GM12878 (cell line): ENCODE measurements at regions not wholly inside any gene's neighbourhood (a gene's known extent, or its start where the extent isn't known, plus 50 kb on each side); places are given as distances from the start of the nearest gene placed in this dataset.

Source experiments
- ATAC-seq: fragments of 200-7000 bp; cut with Tn5 transposase; 3 replicates; pipeline ENCODE4 v1.9.1; 2020; ENCODE audit warnings: mild to moderate bottlenecking, moderate library complexity
- BruUV-seq: library from RNA; stranded (reverse); fragments of 400-500 nt; replicated peaks from 2 replicates; lab custom pipeline; 2021; lab: Mats Ljungman, UMichigan
- CTCF ChIA-PET: fragments of 300-600 bp; sonication (Branson Sonifier 250); formaldehyde crosslinking; extraction: SDS; loops from one replicate; lab custom pipeline; 2021; ENCODE audit warnings: inconsistent platforms; lab: Yijun Ruan, JAX
- POLR2A ChIA-PET: fragments of 350-600 bp; formaldehyde crosslinking; extraction: SDS; loops from one replicate; lab custom pipeline; 2021; ENCODE audit warnings: inconsistent platforms; lab: Charles Lee
- RAD21 ChIA-PET: fragments of 300-600 bp; sonication (Branson Sonifier 250); formaldehyde crosslinking; loops from one replicate; lab custom pipeline; 2023; ENCODE audit warnings: antibody characterized with exemption; ENCODE audit not compliant: unreplicated experiment; lab: Charles Lee
- SMC1A ChIA-PET: fragments of 300-600 bp; sonication (Branson Sonifier 250); formaldehyde crosslinking; loops from one replicate; lab custom pipeline; 2023; ENCODE audit not compliant: unreplicated experiment, uncharacterized antibody; lab: Charles Lee
- DNase-seq: peaks from one replicate; pipeline ENCODE4 v3.0.0-alpha.2; 2011; ENCODE audit warnings: low read depth, low spot score
- FAIRE-seq: peaks from 3 replicates; lab custom pipeline; 2011; peaks lifted over from hg19 to GRCh38; lab: Jason Lieb, UNC
- H2AFZ ChIP-seq: 2 replicates; pipeline ENCODE4 v1.6.0; 2011; ENCODE audit warnings: low read depth, low read length, control low read depth; ENCODE audit not compliant: control insufficient read depth
- H3K27ac ChIP-seq: 2 replicates; pipeline ENCODE4 v1.5.1; 2011; ENCODE audit warnings: control low read depth; ENCODE audit not compliant: control insufficient read depth, insufficient read depth
- H3K27me3 ChIP-seq, 2 experiments: replicated peaks in 1 of 2; 2 replicates each; pipeline versions ENCODE4 v1.6.0 to v1.6.1; 2011; ENCODE audit warnings: low read length in 1 of 2; ENCODE audit not compliant: control insufficient read depth in 2 of 2, insufficient read depth in 2 of 2
- H3K36me3 ChIP-seq, 2 experiments: 2 replicates each; pipeline ENCODE4 v1.5.1; 2011; ENCODE audit warnings: low read length in 1 of 2; ENCODE audit not compliant: control insufficient read depth in 2 of 2, insufficient read depth in 2 of 2
- H3K4me1 ChIP-seq: 2 replicates; pipeline ENCODE4 v1.6.1; 2011; ENCODE audit warnings: mild to moderate bottlenecking, low read length, moderate library complexity, mixed read lengths; ENCODE audit not compliant: control insufficient read depth, insufficient read depth
- H3K4me2 ChIP-seq: 2 replicates; pipeline ENCODE4 v1.6.0; 2011; ENCODE audit warnings: control low read depth; ENCODE audit not compliant: control insufficient read depth, insufficient read depth
- H3K4me3 ChIP-seq: fragments of 200-600 bp; sonication (generic); 2 replicates; pipeline ENCODE4 v1.5.1; 2016
- H3K79me2 ChIP-seq: 2 replicates; pipeline ENCODE4 v1.6.0; 2011; ENCODE audit warnings: low read length; ENCODE audit not compliant: control insufficient read depth, insufficient read depth
- H3K9ac ChIP-seq: 2 replicates; pipeline ENCODE4 v1.8.0; 2011; ENCODE audit warnings: low read length, control low read depth, mixed read lengths; ENCODE audit not compliant: control insufficient read depth, insufficient read depth
- H3K9me3 ChIP-seq: replicated peaks from 3 replicates; pipeline ENCODE4 v1.5.1; 2011; ENCODE audit warnings: mild to moderate bottlenecking, low read length; ENCODE audit not compliant: control insufficient read depth, insufficient read depth
- H4K20me1 ChIP-seq: 2 replicates; pipeline ENCODE4 v1.6.0; 2011; ENCODE audit not compliant: control insufficient read depth, insufficient read depth
- ATF7 ChIP-seq: fragments of 450-650 bp; IDR thresholded peaks from 2 replicates; pipeline ENCODE4 v1.6.1; 2016; ENCODE audit warnings: low read depth, mild to moderate bottlenecking
- ESRRA ChIP-seq: IDR thresholded peaks from 2 replicates; pipeline ENCODE4 v1.6.1; 2012; ENCODE audit warnings: mild to moderate bottlenecking, low read length, improper control_type of control experiment
- HCFC1 ChIP-seq: fragments of 150-350 bp; IDR thresholded peaks from 2 replicates; pipeline ENCODE4 v1.6.1; 2014; ENCODE audit warnings: low read length
- HDGF ChIP-seq: fragments of 450-650 bp; IDR thresholded peaks from 2 replicates; pipeline ENCODE4 v1.6.1; 2016; ENCODE audit warnings: antibody characterized with exemption
- KLF5 ChIP-seq: fragments of 450-650 bp; IDR thresholded peaks from 2 replicates; pipeline ENCODE4 v1.6.1; 2014; ENCODE audit warnings: mild to moderate bottlenecking; ENCODE audit not compliant: partially characterized antibody
- MXI1 ChIP-seq: fragments of 150-350 bp; IDR thresholded peaks from 2 replicates; pipeline ENCODE4 v1.6.1; 2011; ENCODE audit warnings: low read depth, mild to moderate bottlenecking, inconsistent platforms, low read length, improper control_type of control experiment
- NBN ChIP-seq: fragments of 450-650 bp; IDR thresholded peaks from 2 replicates; pipeline ENCODE4 v1.6.1; 2016
- NFIC ChIP-seq: IDR thresholded peaks from 2 replicates; pipeline ENCODE4 v1.6.1; 2012; ENCODE audit warnings: low read depth, mild to moderate bottlenecking, inconsistent platforms, low read length, moderate library complexity
- NFXL1 ChIP-seq: fragments of 450-650 bp; IDR thresholded peaks from 2 replicates; pipeline ENCODE4 v1.6.1; 2017; ENCODE audit warnings: antibody characterized with exemption, mild to moderate bottlenecking, borderline replicate concordance
- NFYB ChIP-seq: IDR thresholded peaks from 2 replicates; pipeline ENCODE4 v1.6.1; 2011; ENCODE audit warnings: low read depth, mild to moderate bottlenecking, low read length, improper control_type of control experiment, moderate library complexity; ENCODE audit not compliant: insufficient read depth
- NR2C2 ChIP-seq: IDR thresholded peaks from 2 replicates; pipeline ENCODE4 v1.6.1; 2011; ENCODE audit warnings: borderline replicate concordance, low read depth; ENCODE audit not compliant: control insufficient read depth, insufficient read length
- SMC3 ChIP-seq: IDR thresholded peaks from 2 replicates; pipeline ENCODE4 v1.6.1; 2011; ENCODE audit warnings: low read length, improper control_type of control experiment, borderline replicate concordance
- TAF1 ChIP-seq: IDR thresholded peaks from 2 replicates; pipeline ENCODE4 v1.6.1; 2011; ENCODE audit warnings: mild to moderate bottlenecking, low read depth, low read length, borderline replicate concordance
- WRNIP1 ChIP-seq: IDR thresholded peaks from 2 replicates; pipeline ENCODE4 v1.6.1; 2011; ENCODE audit warnings: low read depth, low read length, improper control_type of control experiment, borderline replicate concordance
- ZBED1 ChIP-seq: IDR thresholded peaks from 2 replicates; pipeline ENCODE4 v1.6.1; 2016; ENCODE audit warnings: borderline replicate concordance
- ZNF274 ChIP-seq: IDR thresholded peaks from one replicate; pipeline ENCODE4 v1.8.0; 2011; ENCODE audit not compliant: insufficient read length, insufficient read depth
- WGBS: methylation state at CpG from one replicate; pipeline ENCODE4 v1.1.6; 2016; ENCODE audit warnings: low lambda C conversion rate; ENCODE audit not compliant: insufficient replicate concordance, insufficient coverage; ENCODE audit errors: missing lambda C conversion rate; 5-methylcytosine and 5-hydroxymethylcytosine counted together
- in situ Hi-C: fragments of 300-500 bp; cut with MboI; formaldehyde crosslinking; loops from 9 replicates; pipeline ENCODE4 v1.14.3; 2018; ENCODE audit warnings: mixed read lengths
- intact Hi-C: fragments of 100-400 bp; cut with micrococcal nuclease; formaldehyde crosslinking; loops from one replicate; pipeline ENCODE4 v1.14.2; 2022; ENCODE audit not compliant: unreplicated experiment
- TF ChIP-seq, protein P1 (sequence below): IDR thresholded peaks from 2 replicates; pipeline ENCODE4 v1.6.1; 2012; ENCODE audit warnings: low read depth, low read length, improper control_type of control experiment
- TF ChIP-seq, protein P2 (sequence below): fragments of 450-650 bp; IDR thresholded peaks from 2 replicates; pipeline ENCODE4 v1.6.1; 2017; ENCODE audit warnings: mild to moderate bottlenecking, moderate library complexity
- TF ChIP-seq, protein P3 (sequence below), 3 experiments: IDR thresholded peaks in 2 of 3; conservative IDR thresholded peaks in 1 of 3; 2 replicates each; pipeline ENCODE4 v1.5.1; 2011; ENCODE audit warnings: low read depth in 3 of 3, low read length in 3 of 3, mild to moderate bottlenecking in 3 of 3, control low read depth in 2 of 3, moderate library complexity in 2 of 3, inconsistent platforms in 1 of 3, mixed read lengths in 1 of 3; ENCODE audit not compliant: control insufficient read depth in 2 of 3, insufficient read depth in 1 of 3; ENCODE audit errors: extremely low read depth in 1 of 3

DNA sequence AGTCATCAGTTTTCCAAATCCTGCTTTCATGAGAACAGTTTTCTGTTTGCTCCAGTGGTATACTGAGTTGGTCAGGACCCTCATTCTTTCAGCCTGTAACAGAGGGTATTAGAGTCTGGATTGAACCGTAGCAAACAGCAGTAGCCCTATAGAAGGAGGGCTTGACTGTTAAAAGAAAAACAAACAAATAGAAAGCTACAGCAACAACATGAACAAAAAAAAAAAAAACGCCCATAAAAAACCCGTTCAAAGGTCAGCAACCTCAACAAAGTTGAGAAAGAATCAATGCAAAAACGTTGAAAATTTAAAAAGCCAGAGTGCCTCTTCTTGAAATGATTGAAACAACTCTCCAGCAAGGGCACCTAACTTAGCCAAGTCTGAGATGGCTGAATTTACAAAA, 64.7 kb upstream of the UGT2B10 start:
- ATAC-seq (no peak), DNase-seq (no peak), FAIRE-seq (no peak)
- Histone ChIP-seq H3K79me2 (no peaks in the 10 kb centered on the region), H4K20me1 (no peaks in the 10 kb centered on the region), H3K9me3 (no peaks in the 10 kb centered on the region), H3K27me3 (no peaks in the 10 kb centered on the region), H3K27ac (no peak overlapping the region), H3K4me3 (no peak overlapping the region), H3K4me1 (no peaks in the 10 kb centered on the region), H3K9ac (no peak overlapping the region), H3K36me3 (no peaks in the 10 kb centered on the region), H3K4me2 (no peak overlapping the region), H2AFZ (no peak overlapping the region)
- SMC1A ChIA-PET = interaction anchor here (0.6 to 1.2 kb wide), 2 partner anchors 276 to 501 kb away, joined by 3 read pairs; no protein-coding TSS in a partner anchor
- 0% methylated on average over 4 of the region's 4 CpGs for WGBS
- POLR2A ChIA-PET = no interaction called here
- RAD21 ChIA-PET = no interaction called here
- no TSS peak for BruUV-seq
- in situ Hi-C loops = no loop called here
- intact Hi-C loops = no loop called here
- TF ChIP-seq NFYB = no peak
- TF ChIP-seq, protein P1, sequence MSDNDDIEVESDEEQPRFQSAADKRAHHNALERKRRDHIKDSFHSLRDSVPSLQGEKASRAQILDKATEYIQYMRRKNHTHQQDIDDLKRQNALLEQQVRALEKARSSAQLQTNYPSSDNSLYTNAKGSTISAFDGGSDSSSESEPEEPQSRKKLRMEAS = no peak
- TF ChIP-seq ATF7 = no peak
- TF ChIP-seq WRNIP1 = no peak
- no peak for TF ChIP-seq NR2C2
- TF ChIP-seq MXI1 = no peak
- no peak for TF ChIP-seq KLF5
- TF ChIP-seq HCFC1 = no peak
- no peak for TF ChIP-seq TAF1
- TF ChIP-seq, protein P2, sequence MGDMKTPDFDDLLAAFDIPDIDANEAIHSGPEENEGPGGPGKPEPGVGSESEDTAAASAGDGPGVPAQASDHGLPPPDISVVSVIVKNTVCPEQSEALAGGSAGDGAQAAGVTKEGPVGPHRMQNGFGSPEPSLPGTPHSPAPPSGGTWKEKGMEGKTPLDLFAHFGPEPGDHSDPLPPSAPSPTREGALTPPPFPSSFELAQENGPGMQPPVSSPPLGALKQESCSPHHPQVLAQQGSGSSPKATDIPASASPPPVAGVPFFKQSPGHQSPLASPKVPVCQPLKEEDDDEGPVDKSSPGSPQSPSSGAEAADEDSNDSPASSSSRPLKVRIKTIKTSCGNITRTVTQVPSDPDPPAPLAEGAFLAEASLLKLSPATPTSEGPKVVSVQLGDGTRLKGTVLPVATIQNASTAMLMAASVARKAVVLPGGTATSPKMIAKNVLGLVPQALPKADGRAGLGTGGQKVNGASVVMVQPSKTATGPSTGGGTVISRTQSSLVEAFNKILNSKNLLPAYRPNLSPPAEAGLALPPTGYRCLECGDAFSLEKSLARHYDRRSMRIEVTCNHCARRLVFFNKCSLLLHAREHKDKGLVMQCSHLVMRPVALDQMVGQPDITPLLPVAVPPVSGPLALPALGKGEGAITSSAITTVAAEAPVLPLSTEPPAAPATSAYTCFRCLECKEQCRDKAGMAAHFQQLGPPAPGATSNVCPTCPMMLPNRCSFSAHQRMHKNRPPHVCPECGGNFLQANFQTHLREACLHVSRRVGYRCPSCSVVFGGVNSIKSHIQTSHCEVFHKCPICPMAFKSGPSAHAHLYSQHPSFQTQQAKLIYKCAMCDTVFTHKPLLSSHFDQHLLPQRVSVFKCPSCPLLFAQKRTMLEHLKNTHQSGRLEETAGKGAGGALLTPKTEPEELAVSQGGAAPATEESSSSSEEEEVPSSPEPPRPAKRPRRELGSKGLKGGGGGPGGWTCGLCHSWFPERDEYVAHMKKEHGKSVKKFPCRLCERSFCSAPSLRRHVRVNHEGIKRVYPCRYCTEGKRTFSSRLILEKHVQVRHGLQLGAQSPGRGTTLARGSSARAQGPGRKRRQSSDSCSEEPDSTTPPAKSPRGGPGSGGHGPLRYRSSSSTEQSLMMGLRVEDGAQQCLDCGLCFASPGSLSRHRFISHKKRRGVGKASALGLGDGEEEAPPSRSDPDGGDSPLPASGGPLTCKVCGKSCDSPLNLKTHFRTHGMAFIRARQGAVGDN = no peak
- TF ChIP-seq, protein P3, sequence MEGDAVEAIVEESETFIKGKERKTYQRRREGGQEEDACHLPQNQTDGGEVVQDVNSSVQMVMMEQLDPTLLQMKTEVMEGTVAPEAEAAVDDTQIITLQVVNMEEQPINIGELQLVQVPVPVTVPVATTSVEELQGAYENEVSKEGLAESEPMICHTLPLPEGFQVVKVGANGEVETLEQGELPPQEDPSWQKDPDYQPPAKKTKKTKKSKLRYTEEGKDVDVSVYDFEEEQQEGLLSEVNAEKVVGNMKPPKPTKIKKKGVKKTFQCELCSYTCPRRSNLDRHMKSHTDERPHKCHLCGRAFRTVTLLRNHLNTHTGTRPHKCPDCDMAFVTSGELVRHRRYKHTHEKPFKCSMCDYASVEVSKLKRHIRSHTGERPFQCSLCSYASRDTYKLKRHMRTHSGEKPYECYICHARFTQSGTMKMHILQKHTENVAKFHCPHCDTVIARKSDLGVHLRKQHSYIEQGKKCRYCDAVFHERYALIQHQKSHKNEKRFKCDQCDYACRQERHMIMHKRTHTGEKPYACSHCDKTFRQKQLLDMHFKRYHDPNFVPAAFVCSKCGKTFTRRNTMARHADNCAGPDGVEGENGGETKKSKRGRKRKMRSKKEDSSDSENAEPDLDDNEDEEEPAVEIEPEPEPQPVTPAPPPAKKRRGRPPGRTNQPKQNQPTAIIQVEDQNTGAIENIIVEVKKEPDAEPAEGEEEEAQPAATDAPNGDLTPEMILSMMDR (IDR thresholded peaks at IDR 0.05 in 2 of 3, conservative IDR thresholded peaks at IDR 0.05 in 1 of 3; ENCODE audit: control insufficient read depth in 2 of 3, extremely low read depth in 1 of 3, insufficient read depth in 1 of 3, low read depth in 3 of 3, low read length in 3 of 3) = no peak
- TF ChIP-seq ESRRA = no peak
- no peak for TF ChIP-seq SMC3
- no peak for TF ChIP-seq ZNF274
- TF ChIP-seq ZBED1 = no peak
- TF ChIP-seq NBN = no peak
- no peak for TF ChIP-seq NFIC
- TF ChIP-seq NFXL1 = no peak
- TF ChIP-seq HDGF = no peak
- CTCF ChIA-PET = interaction anchor here (1.1 kb wide), 1 partner anchor 13 kb away, joined by 3 read pairs; no protein-coding TSS in a partner anchor
